Adrenal gland (tissue), 9 donors: ENCODE measurements at regions not wholly inside any gene's neighbourhood (a gene's known extent, or its start where the extent isn't known, plus 50 kb on each side); places are given as distances from the start of the nearest gene placed in this dataset.
"Not testable (repeated sequence)": the region's sequence is repeated elsewhere in the genome, so short reads cannot be mapped to it uniquely, and the experiment has no call there.

ENCODE experiments used
- DNase-seq, 7 donors: peaks; one replicate each; pipeline ENCODE4 v3.0.0-alpha.2; 2019 to 2020
- H3K27ac ChIP-seq, 5 donors: fragments of 200-600 bp; sonication (generic) in 4 of 5; 1 replicate in 3 of 5; 2 replicates in 2 of 5; pipeline versions ENCODE4 v1.5.1 to v1.8.0; 2016 to 2020; ENCODE audit warnings: mild to moderate bottlenecking in 1 of 5
- H3K27me3 ChIP-seq: fragments of 200-600 bp; 2 replicates; pipeline ENCODE4 v1.8.0; 2021
- H3K36me3 ChIP-seq, 2 donors: fragments of 200-600 bp; replicated peaks in 1 of 2; 1 replicate in 1 of 2; 2 replicates in 1 of 2; pipeline versions ENCODE4 v1.5.1 to v1.8.0; 2018 to 2022
- H3K4me1 ChIP-seq, 2 donors: fragments of 200-600 bp; replicated peaks in 1 of 2; 1 replicate in 1 of 2; 2 replicates in 1 of 2; pipeline versions ENCODE4 v1.5.1 to v1.8.0; 2018 to 2021
- H3K4me3 ChIP-seq, 4 donors: fragments of 200-600 bp; sonication (generic) in 3 of 4; one replicate each; pipeline ENCODE4 v1.5.1; 2016 to 2018
- H3K9me3 ChIP-seq, 3 donors: fragments of 200-600 bp; sonication (generic) in 1 of 3; replicated peaks in 1 of 3; 1 replicate in 2 of 3; 2 replicates in 1 of 3; pipeline versions ENCODE4 v1.5.1 to v1.8.0; 2016 to 2021
- POLR2A ChIP-seq, 2 donors: fragments of 450-650 bp; IDR thresholded peaks; one replicate each; pipeline ENCODE4 v1.6.1; 2017; ENCODE audit warnings: antibody characterized with exemption in 2 of 2, mild to moderate bottlenecking in 2 of 2, moderate library complexity in 1 of 2
- WGBS, 4 donors: extraction: QIAGEN DNeasy Blood & Tissue Kit in 2 of 4; methylation state at CpG; one replicate each; pipeline versions ENCODE4 v1.1.5 to v1.1.7; 2013 to 2017; 5-methylcytosine and 5-hydroxymethylcytosine counted together
- intact Hi-C, 2 donors: fragments of 100-400 bp; cut with DNase I; formaldehyde crosslinking; loops; one replicate each; pipeline versions ENCODE4 v1.14.1 to v1.15.0; 2022 to 2023
- TF ChIP-seq, protein P1 (sequence below), 6 experiments: fragments of 450-650 bp in 4 of 6; fragments of 200-600 bp in 2 of 6; sonication (generic) in 1 of 6; IDR thresholded peaks; 1 replicate in 5 of 6; 2 replicates in 1 of 6; pipeline versions ENCODE4 v1.5.1 to v1.8.0; 2016 to 2021; ENCODE audit warnings: antibody characterized with exemption in 6 of 6, mild to moderate bottlenecking in 2 of 6, moderate library complexity in 1 of 6
- donor health status: healthy with polysubstance abuse.
- donor health status: Bipolar disorder and iron deficiency.
- donor health status: DM: yes; HTN: yes; CAD: no.
- donor health status: DM: no; HTN: no; CAD: no.
- donor health status: DM: no; HTN: no; CAD: no.

- no peaks in the 10 kb centered on the region for H3K4me1 ChIP-seq
- no peaks in the 10 kb centered on the region for H3K27me3 ChIP-seq
- H3K27ac ChIP-seq, result no peak overlapping the region
- TF ChIP-seq POLR2A (IDR thresholded peaks at IDR 0.05), result no peak
- TF ChIP-seq, protein P1, sequence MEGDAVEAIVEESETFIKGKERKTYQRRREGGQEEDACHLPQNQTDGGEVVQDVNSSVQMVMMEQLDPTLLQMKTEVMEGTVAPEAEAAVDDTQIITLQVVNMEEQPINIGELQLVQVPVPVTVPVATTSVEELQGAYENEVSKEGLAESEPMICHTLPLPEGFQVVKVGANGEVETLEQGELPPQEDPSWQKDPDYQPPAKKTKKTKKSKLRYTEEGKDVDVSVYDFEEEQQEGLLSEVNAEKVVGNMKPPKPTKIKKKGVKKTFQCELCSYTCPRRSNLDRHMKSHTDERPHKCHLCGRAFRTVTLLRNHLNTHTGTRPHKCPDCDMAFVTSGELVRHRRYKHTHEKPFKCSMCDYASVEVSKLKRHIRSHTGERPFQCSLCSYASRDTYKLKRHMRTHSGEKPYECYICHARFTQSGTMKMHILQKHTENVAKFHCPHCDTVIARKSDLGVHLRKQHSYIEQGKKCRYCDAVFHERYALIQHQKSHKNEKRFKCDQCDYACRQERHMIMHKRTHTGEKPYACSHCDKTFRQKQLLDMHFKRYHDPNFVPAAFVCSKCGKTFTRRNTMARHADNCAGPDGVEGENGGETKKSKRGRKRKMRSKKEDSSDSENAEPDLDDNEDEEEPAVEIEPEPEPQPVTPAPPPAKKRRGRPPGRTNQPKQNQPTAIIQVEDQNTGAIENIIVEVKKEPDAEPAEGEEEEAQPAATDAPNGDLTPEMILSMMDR (IDR thresholded peaks at IDR 0.05), result no peak
- H3K4me3 ChIP-seq, result no peak overlapping the region
- no peaks in the 10 kb centered on the region for H3K9me3 ChIP-seq
- no peak for DNase-seq
- intact Hi-C loops, result no loop called here
- WGBS, 4 donors, result 81 to 92% (median 86%) methylated on average over 9 to 14 of the region's 14 CpGs
- no peaks in the 10 kb centered on the region for H3K36me3 ChIP-seq
These were observed 154.4 kb downstream of the GALR1 start for GRCh38 chr18:77403969-77404535.

DNA sequence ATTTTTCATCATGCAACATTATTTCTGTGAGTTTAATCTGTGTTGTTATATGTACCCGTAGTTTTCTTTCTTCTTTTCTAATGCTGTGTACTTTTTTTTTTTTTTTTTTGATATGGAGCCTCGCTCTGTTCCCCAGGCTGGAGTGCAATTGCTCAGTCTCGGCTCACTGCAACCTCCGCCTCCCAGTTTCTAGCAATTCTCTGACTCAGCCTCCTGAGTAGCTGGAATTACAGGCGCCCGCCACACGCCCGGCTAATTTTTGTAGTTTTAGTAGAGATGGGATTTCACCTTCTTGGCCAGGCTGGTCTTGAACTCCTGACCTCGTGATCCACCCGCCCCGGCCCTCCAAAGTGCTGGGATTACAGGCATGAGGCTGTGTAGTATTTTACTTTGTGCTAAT, 155.4 kb downstream of the GALR1 start:
- DNase-seq, result no peak
- Histone ChIP-seq H3K36me3 (no peaks in the 10 kb centered on the region), H3K27ac (no peak overlapping the region), H3K4me1 (no peaks in the 10 kb centered on the region), H3K4me3 (no peak overlapping the region), H3K9me3 (no peaks in the 10 kb centered on the region), H3K27me3 (no peaks in the 10 kb centered on the region)
- intact Hi-C loops, result no loop called here
- TF ChIP-seq, protein P1 (IDR thresholded peaks at IDR 0.05), result no peak
- no peak for TF ChIP-seq POLR2A (IDR thresholded peaks at IDR 0.05)
- WGBS, 4 donors, result 78 to 92% (median 83%) methylated on average over 8 to 11 of the region's 11 CpGs

DNA sequence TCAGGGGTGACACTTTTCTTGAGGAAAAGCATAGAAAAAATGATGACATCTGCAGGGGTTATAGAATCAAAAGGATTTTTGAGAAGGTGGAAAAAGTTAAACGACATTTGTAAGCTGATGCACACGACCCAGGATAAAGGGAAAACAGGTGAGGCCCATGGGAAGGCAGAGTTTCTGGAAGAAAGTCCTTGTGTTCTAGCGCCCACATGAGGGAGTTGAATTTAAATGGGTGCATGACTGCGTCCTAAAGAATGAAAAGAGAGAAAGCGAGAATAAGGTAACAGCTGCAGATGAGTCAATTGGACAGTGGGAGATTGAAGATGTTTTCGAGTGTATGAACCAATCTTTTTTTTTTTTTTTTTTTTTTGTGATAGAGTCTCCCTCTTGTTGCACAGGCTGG, 158.1 kb downstream of the GALR1 start:
- H3K27ac ChIP-seq, result no peak overlapping the region
- intact Hi-C loops, result no loop called here
- H3K27me3 ChIP-seq, result no peaks in the 10 kb centered on the region
- TF ChIP-seq POLR2A (IDR thresholded peaks at IDR 0.05), result no peak
- TF ChIP-seq, protein P1 (IDR thresholded peaks at IDR 0.05), result no peak
- no peak overlapping the region for H3K4me3 ChIP-seq
- H3K4me1 ChIP-seq, result no peaks in the 10 kb centered on the region
- 50 to 60% (median 58%) methylated on average over 6 of the region's 6 CpGs for WGBS, 4 donors
- no peak for DNase-seq
- no peaks in the 10 kb centered on the region for H3K9me3 ChIP-seq
- no peaks in the 10 kb centered on the region for H3K36me3 ChIP-seq

DNA sequence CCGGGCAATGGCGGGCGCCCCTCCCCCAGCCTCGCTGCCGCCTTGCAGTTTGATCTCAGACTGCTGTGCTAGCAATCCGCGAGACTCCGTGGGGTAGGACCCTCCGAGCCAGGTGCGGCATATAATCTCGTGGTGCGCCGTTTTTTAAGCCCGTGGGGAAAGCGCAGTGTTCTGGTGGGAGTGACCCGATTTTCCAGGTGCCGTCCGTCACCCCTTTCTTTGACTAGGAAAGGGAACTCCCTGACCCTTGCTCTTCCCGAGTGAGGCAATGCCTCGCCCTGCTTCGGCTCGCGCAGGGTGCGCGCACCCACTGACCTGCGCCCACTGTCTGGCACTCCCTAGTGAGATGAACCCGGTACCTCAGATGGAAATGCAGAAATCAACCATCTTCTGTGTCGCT, 171.9 kb downstream of the GALR1 start:
- H3K4me1 ChIP-seq, H3K27ac ChIP-seq, DNase-seq, intact Hi-C loops, H3K36me3 ChIP-seq, H3K27me3 ChIP-seq, H3K4me3 ChIP-seq, H3K9me3 ChIP-seq: not testable (repeated sequence)
- WGBS, 4 donors, result 83 to 91% (median 88%) methylated on average over 11 to 27 of the region's 28 CpGs
